Femur (tissue), 1 donor: ENCODE measurements at regions not wholly inside any gene's neighbourhood (a gene's known extent, or its start where the extent isn't known, plus 50 kb on each side); places are given as distances from the start of the nearest gene placed in this dataset.
"Not testable (repeated sequence)": the region's sequence is repeated elsewhere in the genome, so short reads cannot be mapped to it uniquely, and the experiment has no call there.

ENCODE experiments used
- DNase-seq: peaks from one replicate; pipeline ENCODE4 v3.0.0-alpha.2; 2017

GRCh38 chr17:52505601-52506000, 347.1 kb upstream of the CA10 start:
- no peak for DNase-seq

DNA sequence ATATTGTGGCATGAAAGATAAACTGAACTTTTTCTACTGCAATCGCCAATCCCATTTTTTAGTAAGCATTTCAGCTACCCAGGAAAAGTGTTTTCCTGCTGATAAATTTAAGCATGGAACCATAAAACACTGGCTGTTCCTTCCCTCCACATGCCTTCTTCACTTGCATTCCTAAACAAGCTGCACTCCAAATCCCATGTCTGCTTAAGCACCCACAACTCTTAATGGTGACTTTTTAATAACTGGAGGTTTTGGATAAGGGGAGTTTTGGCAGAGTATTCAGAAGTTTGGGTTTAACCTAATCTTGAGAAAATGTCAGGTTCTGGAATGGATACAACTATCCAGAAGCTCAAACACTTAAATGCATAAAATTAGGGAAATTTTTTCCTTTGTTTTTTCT, 345.6 kb upstream of the CA10 start:
- no peak for DNase-seq

DNA sequence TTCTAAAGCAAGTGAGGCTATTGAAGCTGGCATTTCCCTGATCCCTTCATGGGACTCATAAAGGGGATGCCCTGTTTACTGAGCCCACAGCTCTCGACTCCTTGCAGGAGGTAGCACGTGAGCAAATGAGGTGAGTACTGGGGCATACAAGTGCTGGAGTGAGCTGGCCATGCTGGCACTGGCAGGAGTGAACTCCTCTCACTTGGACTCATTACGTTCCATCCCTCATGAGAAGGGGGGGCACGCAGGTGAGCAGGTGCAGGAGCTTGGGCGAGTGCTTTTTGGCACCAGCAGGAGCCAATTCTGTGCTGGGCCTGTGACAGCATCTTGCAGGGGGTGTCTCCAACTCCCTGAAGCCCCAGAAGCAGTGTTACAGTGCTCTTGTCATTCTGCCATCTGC, 337.1 kb upstream of the CA10 start:
- DNase-seq: no peak

DNA sequence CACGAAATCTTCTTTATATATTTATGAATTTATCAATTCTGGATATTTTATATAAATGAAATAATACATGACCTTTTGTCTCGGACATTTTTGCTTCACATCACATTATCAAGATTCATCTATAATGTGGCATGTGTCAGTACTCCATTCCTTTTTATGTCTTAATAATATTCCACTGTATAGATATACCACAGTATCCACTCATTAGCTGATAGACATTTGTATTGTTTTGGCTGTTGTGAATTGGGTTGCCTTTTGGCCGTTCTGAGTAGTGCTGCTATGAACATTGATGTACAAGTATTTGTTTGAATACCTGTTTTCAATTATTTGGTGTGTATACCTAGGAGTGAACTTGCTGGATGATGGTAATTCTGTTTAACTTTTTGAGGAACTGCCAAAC, 323.8 kb upstream of the CA10 start:
- DNase-seq: no peak

DNA sequence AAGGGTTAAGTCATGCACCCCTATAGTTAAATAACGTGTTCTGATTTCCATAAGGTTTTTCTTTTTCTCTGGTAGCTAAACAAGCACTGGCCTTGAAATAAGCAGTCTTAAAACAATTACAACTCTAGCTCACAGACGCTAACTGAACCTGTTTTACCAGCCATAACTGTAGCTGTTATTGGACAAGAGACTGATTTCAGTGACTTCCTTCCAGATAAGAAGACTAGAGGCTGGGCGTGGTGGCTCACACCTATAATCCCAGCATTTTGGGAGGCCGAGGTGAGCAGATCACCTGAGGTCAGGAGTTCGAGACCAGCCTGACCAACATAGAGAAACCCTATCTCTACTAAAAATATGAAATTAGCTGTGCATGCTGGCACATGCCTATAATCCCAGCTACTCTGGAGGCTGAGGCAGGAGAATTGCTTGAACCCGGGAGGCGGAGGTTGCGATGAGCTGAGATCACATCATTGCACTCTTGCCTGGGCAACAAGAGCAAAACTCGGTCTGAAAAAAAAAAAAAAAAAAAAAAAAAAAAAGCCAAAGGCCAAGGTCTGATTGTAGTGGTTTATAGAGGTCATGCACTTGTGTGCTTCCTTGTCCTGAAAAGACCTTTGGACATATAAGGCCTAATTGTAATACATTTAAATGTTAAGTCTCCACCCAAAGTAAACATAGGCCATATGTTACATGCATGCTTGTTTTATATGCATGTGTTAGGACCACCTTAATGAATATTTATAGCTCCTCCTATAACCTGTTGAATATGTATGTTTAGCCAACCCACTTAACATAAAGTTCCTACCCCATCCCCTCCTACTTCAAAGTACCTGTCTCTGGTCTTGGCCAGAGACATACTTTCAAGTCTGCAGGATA, 319.5 kb upstream of the CA10 start:
- no peak for DNase-seq

GRCh38 chr17:52476638-52477313, 318.3 kb upstream of the CA10 start:
- DNase-seq: no peak

GRCh38 chr17:52470553-52470952, 312.0 kb upstream of the CA10 start:
- DNase-seq: no peak

DNA sequence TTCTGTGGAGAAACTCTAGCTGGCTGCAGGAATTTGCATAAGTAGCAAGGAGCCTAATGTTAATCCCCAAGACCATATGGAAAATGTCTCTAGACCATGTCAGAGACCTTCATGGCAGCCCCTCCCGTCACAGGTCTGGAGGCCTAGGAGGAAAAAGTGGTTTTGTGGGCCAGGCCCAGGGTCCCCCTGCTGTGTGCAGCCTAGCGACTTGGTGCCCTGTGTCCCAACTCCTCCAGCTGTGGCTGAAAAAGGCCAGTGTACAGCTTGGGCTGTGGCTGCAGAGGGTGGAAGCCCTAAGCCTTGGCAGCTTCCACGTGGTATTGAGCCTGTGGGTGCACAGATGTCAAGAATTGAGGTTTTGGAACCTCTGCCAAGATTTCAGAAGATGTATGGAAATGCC, 306.9 kb upstream of the CA10 start:
- no peak for DNase-seq

DNA sequence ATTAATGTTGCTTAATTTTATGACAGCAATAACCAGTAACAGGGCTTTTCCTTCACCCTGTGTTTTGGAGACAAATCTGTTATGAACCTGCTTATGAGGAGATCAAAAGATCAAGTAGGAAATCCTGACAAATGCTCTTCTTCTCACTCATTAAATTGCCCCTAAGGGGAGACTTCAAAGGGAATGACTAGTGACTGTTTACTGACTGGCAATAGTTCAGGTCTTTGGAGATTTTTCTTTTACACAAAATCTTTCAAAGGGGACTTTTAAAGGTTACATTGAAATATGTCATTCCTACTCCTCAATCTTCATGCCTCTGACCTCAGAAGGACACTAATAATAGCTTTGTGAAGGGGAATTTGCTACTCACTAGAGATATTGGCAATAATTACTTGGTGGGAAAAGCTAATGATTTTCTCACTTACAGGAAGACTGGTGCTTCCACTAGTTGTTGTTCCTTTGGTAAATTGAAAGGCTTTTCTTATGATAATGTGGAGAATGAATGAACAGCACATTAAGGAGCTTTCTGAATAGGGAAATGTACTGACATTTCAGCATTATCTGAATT, 292.9 kb upstream of the CA10 start:
- no peak for DNase-seq

DNA sequence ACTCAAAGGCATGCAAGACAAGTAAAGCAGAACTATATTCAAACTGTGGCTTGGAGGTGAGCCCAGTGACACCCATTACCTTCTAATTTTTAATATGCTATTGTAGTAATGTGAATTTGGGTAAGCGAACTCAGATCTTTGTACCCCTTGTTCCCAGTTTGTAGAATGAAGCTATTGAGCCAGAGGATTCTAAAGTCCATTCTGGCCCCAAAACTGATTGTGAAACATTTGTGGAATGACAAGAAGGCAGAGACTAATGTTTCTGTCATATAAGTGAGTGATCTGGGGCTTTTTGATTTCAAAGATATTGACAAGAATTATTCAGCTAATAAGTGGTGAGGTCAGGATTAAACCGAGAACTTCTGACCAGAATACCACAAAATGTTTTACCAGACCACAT, 283.8 kb upstream of the CA10 start:
- no peak for DNase-seq

GRCh38 chr17:52420555-52421078, 262.1 kb upstream of the CA10 start:
- no peak for DNase-seq

GRCh38 chr17:52419229-52419641, 260.7 kb upstream of the CA10 start:
- no peak for DNase-seq

DNA sequence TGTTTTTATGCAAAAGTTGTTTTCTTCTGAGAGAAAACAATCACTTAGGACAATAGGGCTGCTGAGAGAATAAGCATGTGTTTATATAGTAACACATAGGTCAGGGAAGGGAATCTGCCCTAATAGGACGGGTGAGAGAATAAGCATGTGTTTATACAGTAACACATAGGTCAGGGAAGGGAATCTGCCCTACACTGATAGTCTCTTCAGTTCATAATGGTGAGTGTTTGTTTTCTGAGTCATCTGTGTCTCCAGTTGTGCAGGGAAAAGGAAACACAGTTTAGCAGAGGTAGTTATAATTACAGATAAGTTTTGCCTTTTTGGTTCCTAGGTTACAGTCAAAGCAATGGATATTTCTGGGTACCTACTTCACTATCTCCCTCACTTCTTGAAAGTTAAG, 252.3 kb upstream of the CA10 start:
- DNase-seq: no peak

GRCh38 chr17:52409222-52409621, 250.7 kb upstream of the CA10 start:
- not testable (repeated sequence) for DNase-seq

GRCh38 chr17:52395308-52395707, 236.8 kb upstream of the CA10 start:
- no peak for DNase-seq

DNA sequence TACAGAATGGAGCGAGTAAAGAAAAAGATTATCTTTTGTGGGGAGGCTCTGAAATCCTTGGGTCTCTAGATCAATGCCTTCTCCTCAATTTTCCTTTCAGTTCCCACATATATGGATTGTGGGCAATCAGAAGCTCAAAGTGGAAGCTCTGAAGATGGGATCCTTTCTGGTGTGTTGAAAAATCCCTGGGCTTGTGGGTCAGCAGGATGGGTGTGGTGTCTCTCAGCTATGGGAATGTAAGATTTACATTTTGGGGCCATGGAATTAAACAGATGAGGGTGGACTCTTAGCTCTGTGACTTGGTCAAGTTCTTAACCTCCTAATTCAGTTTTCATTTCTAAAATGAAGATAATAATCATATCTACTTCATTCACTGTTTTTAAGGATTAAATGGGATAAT, 231.9 kb upstream of the CA10 start:
- DNase-seq: no peak

GRCh38 chr17:52389632-52390031, 231.1 kb upstream of the CA10 start:
- DNase-seq: no peak

- DNase-seq: no peak
Measured at GRCh38 chr17:52388941-52389340, 230.4 kb upstream of the CA10 start.

DNA sequence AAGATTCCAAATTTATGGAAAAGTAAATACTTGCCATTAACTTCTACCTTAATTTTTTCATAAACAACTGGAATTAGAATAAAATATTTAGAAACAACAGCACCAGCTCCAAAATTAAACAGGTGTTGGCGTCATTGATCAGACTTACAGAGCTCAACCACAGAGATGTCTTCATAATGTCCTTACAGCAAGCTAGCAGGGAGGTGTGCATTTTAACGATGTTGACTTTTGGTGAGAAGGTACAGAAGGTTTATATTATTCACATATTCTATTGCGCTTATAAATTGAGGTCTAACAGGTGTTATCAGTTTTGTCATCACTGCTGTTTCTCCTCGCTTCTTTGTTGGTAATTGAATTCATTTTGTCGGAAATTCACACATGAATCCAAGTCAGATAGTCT, 226.2 kb upstream of the CA10 start:
- DNase-seq: no peak

GRCh38 chr17:52383493-52384100, 225.1 kb upstream of the CA10 start:
- peak; percentile 40 for DNase-seq

DNA sequence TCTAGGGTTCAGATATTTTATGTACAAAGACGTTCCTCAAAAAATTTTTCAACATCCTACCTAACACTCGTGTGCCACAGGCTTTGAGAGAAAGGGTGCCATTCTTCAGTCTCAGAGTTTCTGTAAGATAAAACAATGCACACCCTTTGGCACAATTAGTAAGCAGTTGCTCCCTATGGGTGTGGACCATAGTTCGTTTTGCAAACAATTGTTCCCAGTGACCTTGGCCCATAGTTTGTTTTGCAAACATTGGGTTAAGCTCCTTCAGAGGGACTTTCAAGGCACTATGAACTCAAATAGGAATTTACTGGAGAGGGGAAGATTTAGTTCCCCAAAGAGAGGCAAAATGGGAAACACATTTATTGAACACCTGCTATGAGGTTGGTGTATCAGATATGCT, 220.3 kb upstream of the CA10 start:
- DNase-seq: no peak

DNA sequence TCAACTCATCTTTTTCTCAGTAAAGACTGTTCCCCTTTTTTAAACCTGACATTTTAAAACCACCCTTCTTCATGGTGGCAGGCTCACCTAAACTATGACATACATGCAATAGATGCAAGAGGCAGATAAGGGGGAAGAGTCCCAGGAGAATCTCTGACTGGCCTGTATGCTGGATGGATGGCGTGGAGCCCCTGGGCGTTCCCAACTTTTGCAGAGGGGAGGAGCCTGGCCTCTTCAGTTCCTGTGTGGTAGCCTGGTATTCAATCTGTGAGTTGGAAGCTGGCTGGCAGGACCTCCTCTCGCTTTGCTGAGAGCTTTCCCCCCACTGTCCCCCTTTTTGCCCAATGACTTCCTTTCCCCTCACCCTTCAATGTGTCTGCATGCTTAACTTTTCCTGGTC, 217.6 kb upstream of the CA10 start:
- DNase-seq: no peak

GRCh38 chr17:52368886-52369285, 210.4 kb upstream of the CA10 start:
- DNase-seq: no peak

- no peak for DNase-seq
Measured at GRCh38 chr17:52357854-52358253, 199.3 kb upstream of the CA10 start.
